ENCODE measurements at regions not wholly inside any gene's neighbourhood (a gene's known extent, or its start where the extent isn't known, plus 50 kb on each side); places are given as distances from the start of the nearest gene placed in this dataset.

GRCh38 chr9:31290731-31291130, 1093.7 kb upstream of the ACO1 start:
- FAIRE-seq (no peak), DNase-seq (ENCODE audit: low read depth, low spot score) (no peak)
- dilution Hi-C loops (cut with MboI; ENCODE audit: extremely low pct_ligation_motif_present, low sequenced_read_pairs) (no loop called here), intact Hi-C loops (cut with micrococcal nuclease) (no loop called here)
- no peak overlapping the region for H3K4me3 ChIP-seq (replicated peaks in 1 of 3; ENCODE audit: insufficient read depth in 1 of 3, low read depth in 1 of 3, low read length in 3 of 3)
- H3K79me2 ChIP-seq (ENCODE audit: control insufficient read depth, insufficient read depth, low read length), result no peaks in the 10 kb centered on the region
- BruUV-seq (replicated peaks), result no TSS peak
- H3K4me1 ChIP-seq (ENCODE audit: control insufficient read depth, extremely low read depth, insufficient read depth, low read length), result no peaks in the 10 kb centered on the region
- H3K9ac ChIP-seq (replicated peaks; ENCODE audit: extremely low read depth, insufficient read depth, low read length), result no peak overlapping the region
- no peaks in the 10 kb centered on the region for H4K20me1 ChIP-seq (replicated peaks; ENCODE audit: control insufficient read depth, extremely low read depth, insufficient read depth, low read length)
- CTCF ChIA-PET, result no interaction called here
- no peak overlapping the region for H3K27ac ChIP-seq (ENCODE audit: insufficient read depth, low read depth, low read length)
- H2AFZ ChIP-seq (ENCODE audit: low read depth, low read length), result no peak overlapping the region
- H3K36me3 ChIP-seq (ENCODE audit: control insufficient read depth in 2 of 2, extremely low read depth in 1 of 2, insufficient read depth in 2 of 2, low read length in 2 of 2), result no peaks in the 10 kb centered on the region
- no peaks in the 10 kb centered on the region for H3K27me3 ChIP-seq (ENCODE audit: control insufficient read depth in 2 of 2, insufficient read depth in 2 of 2, low read length in 2 of 2)
- TF ChIP-seq POLR2A (IDR thresholded peaks at IDR 0.05; ENCODE audit: low read depth, low read length) (no peak), EZH2 (IDR thresholded peaks at IDR 0.05; ENCODE audit: borderline replicate concordance, low read depth, low read length, severe bottlenecking) (no peak), MYC (IDR thresholded peaks at IDR 0.05; ENCODE audit: low read depth, low read length) (no peak), GATA2 (IDR thresholded peaks at IDR 0.05; ENCODE audit: insufficient read depth, insufficient read length, low read depth, low read length) (no peak), FOS (IDR thresholded peaks at IDR 0.05; ENCODE audit: borderline replicate concordance, insufficient read depth, low read length) (no peak), JUN (IDR thresholded peaks at IDR 0.05; ENCODE audit: borderline replicate concordance, insufficient read depth, insufficient read length, low read depth) (no peak), MAX (IDR thresholded peaks at IDR 0.05; ENCODE audit: insufficient read depth, insufficient read length) (no peak), POLR2AphosphoS5 (IDR thresholded peaks at IDR 0.05; ENCODE audit: insufficient read depth, low read depth, low read length) (no peak)
- TF ChIP-seq, protein P1, sequence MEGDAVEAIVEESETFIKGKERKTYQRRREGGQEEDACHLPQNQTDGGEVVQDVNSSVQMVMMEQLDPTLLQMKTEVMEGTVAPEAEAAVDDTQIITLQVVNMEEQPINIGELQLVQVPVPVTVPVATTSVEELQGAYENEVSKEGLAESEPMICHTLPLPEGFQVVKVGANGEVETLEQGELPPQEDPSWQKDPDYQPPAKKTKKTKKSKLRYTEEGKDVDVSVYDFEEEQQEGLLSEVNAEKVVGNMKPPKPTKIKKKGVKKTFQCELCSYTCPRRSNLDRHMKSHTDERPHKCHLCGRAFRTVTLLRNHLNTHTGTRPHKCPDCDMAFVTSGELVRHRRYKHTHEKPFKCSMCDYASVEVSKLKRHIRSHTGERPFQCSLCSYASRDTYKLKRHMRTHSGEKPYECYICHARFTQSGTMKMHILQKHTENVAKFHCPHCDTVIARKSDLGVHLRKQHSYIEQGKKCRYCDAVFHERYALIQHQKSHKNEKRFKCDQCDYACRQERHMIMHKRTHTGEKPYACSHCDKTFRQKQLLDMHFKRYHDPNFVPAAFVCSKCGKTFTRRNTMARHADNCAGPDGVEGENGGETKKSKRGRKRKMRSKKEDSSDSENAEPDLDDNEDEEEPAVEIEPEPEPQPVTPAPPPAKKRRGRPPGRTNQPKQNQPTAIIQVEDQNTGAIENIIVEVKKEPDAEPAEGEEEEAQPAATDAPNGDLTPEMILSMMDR (IDR thresholded peaks at IDR 0.05; ENCODE audit: extremely low read depth in 1 of 2, insufficient read depth in 1 of 2, low read depth in 1 of 2, low read length in 2 of 2), result no peak
- POLR2A ChIA-PET, result no interaction called here
- H3K9me1 ChIP-seq (replicated peaks; ENCODE audit: control insufficient read depth, extremely low read depth, insufficient read depth, low read length), result no peaks in the 10 kb centered on the region
- H3K9me3 ChIP-seq (replicated peaks; ENCODE audit: control insufficient read depth, insufficient read depth, low read length), result no peaks in the 10 kb centered on the region
- no peak overlapping the region for H3K4me2 ChIP-seq (ENCODE audit: insufficient read depth, low read length)
